HK-2 (cell line): ENCODE measurements at regions not wholly inside any gene's neighbourhood (a gene's known extent, or its start where the extent isn't known, plus 50 kb on each side); places are given as distances from the start of the nearest gene placed in this dataset.

Experiments used
- DNase-seq: peaks from one replicate; pipeline ENCODE4 v3.0.0-alpha.2; 2018; ENCODE audit not compliant: unreplicated experiment

GRCh38 chr1:90201467-90202358 is 206.8 kb downstream of the ZNF326 start:
- no peak for DNase-seq

DNA sequence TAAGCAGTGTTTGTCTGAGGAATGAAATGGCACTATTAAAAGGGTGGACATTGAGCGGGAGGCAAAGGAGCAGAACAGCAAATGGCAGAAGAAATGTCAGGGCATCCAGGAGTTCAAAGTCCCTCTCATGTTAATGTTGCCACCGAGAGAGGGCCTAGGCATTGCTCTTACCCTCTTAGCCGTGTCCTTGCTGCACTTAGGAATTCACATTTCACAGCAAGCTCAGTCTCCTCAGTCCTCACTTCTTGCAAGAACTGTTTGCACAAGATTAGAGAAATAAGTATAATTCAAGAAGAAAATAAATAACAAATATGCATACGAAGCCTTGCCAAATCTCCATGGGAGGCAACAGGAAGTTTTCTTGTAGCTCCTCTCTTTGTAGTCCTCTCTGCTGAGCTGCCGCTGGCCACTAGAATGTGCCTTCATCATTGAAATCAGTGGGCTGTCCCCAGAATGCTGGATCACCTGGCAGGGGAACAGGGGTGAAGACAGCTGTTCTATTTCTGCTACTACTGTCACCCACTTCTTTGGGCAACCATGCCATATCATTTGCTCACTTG is 205.8 kb downstream of the ZNF326 start:
- no peak for DNase-seq

DNA sequence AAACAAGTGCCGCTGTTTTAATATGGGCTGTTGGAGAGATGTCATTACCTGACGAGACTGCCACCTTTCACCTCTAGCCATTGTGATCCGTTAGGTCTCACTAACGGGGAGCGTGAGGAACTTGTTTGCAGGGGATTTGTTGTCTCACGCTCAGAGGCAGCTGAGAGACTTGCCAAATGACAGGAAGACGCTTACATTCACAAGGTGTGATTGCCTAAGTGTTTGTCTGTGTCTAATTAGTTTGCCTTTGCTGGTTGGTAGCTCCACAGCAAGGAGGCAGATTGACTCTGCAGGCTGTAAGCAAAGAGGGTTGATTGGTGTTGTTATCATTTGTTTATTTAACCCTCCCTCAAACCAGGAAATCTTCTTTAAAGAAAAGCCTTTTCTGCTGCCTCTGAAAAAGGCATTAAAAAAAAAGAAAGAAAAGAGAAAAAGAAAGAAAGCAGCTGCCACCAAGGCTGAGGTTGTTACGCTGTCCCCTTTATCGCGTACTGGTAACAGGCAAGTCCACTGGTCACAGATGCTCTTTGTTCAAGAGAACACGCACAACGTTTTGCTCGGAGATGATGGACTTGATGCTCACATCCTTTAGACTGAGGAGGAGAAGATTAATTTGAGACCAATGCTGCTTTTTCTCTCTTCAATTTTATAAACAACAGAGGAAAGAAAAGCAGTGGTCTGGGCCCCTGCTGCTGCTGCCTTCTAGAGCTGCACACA is 203.9 kb downstream of the ZNF326 start:
- DNase-seq, result no peak

- no peak for DNase-seq
These were observed 198.2 kb downstream of the ZNF326 start for GRCh38 chr1:90193116-90193515.

GRCh38 chr1:90192408-90192807 is 197.5 kb downstream of the ZNF326 start:
- DNase-seq, result no peak

DNA sequence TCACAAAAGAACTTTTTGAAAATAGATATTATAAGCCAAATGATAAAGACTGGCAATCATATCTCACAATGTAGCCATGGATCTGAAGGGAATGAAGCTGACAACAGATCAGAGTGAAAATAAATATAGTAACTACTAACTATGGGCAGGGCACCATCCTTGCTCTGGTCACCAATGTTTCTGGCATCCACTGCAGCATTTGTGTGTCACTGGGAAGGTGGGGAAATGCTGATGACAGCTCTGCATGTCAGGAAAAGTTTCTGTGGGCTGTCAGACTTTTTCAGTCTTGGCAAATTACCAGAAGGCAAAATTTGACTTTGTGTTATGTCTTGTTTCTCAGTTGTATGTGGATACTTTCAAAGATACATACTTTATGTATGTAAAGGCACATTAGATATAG is 195.6 kb downstream of the ZNF326 start:
- no peak for DNase-seq

- no peak for DNase-seq
These were observed 195.0 kb downstream of the ZNF326 start for GRCh38 chr1:90189889-90190288.

DNA sequence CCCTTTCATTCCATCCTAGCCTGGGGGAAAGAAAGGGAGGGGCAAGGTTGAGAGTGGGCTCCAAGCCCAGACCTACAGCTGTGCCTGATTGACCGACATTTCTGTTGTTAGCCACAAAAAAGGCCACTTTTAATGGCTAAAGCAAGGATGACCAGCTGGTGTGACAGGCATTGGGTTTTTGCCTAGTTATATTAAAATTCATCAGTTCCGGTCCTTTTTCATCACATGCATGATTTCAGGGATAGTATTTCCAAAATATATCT is 192.3 kb downstream of the ZNF326 start:
- DNase-seq, result no peak

DNA sequence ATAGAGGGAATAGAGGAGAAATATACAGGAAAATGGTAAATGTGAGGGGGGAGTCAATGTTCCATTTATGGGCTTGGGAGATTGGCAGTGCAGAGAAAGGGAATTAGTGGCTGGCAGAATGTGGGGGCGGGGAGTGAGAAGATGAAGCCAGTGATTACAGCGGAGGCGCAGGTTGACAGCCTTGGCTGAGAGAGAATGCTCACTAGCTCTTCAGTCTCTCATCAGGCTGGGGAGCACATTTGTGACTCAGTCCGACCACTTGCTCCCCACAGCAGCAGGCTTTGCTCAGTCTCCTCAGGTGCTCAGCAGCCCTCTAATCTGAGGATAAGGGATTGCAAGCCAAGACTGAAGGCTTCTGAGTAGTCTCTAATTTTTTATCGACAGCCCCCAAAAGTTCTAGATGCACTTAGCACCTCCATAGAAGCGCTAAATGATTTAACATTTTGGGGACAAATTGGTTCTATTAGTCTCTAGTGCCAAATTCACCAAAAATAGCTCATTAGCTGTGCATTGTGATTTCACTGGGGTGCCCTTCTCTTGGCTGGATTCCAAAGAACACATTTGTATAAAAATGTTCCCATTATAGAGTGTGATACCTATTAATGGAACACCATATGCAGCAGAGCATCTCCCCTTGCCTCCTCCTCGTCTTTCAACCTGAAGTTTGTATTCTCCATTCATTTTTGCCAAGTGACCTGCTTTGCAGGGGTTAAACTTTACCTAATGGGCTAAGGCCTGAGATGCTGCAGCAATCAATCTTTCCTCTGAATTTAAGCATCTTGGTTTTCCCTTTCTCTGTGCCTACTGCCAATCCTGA is 191.8 kb downstream of the ZNF326 start:
- no peak for DNase-seq

DNA sequence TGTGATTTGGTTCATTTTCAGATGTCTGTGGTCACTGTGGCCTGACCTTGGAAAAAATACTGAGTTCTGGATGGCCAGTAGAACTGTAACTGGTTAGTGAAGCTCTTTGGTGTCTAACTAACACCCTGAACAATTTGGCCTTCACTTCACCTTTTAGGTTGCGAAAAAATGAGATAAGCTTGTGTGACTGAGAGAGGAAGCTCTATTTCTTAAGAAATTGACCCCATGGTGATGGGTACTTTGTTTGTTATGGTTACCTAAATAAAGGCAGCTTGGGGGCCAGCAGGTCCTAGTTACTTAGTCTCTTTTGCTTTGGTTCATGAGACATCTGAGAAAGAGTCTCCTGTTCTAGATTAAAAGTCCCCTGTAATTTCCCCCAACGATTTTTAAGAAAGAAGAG is 181.6 kb downstream of the ZNF326 start:
- DNase-seq, result no peak

- DNase-seq, result no peak
These were observed 180.7 kb downstream of the ZNF326 start for GRCh38 chr1:90175490-90176167.

DNA sequence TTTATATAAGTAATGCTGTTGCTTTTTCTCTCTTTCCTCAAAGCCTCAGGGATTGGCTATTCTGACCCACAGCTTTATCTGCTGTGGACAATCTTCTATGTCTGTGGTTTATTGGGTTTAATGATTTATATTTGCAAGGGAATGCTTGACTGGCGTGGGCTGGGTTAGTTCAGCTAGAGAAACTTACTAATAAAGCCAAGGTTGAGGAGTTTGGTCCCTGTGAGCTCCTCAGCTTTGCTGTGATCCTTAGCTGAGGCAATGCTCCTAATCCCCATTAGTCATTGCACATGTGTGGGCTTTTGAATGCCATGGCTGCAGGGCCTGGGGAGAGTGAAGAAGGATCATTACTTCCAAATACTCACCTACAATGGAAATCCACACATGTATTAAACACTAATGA is 179.3 kb downstream of the ZNF326 start:
- DNase-seq, result peak; percentile 27

DNA sequence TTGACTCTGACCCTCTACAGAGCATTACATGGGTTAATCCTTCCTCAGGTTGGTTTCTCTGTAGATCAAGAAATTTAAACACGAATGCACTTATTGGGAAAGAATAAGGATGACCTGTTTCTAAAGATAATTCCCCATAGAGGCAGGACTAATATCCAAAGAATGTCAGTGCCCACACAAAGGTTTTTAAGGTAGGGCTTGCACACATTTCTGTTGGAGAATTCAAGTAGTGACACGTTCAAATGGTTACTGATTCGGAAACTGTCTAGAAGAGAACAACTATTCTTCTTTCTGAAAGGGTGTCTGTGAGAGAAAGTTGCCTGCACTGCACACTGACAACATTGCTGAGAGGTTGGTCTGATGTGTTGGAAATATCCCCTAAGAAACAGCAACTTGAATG is 167.3 kb downstream of the ZNF326 start:
- no peak for DNase-seq

GRCh38 chr1:90161625-90162024 is 166.7 kb downstream of the ZNF326 start:
- DNase-seq, result no peak

- DNase-seq, result no peak
These were observed 161.0 kb downstream of the ZNF326 start for GRCh38 chr1:90155721-90156487.

DNA sequence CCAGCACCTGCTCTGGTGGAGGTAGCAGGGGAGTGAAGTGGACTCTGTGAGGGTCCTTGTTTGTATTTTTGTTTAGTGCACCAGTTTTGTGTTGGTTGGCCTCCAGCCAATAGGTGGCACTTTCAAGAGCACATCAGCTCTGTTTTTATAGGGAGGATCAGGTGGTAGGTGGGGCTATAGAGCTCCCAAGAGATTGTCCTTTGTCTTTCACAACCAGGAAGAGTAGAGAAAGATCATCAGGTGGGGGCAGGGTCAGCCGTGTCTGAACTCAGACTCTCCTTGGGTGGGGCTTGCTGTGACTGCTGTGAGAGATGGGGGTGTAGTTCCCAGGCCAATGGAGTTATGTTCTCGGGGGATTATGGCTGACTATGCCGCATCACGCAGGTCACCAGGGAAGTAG is 159.8 kb downstream of the ZNF326 start:
- no peak for DNase-seq

GRCh38 chr1:90149101-90149500 is 154.2 kb downstream of the ZNF326 start:
- no peak for DNase-seq

GRCh38 chr1:90147093-90147492 is 152.2 kb downstream of the ZNF326 start:
- DNase-seq, result no peak

DNA sequence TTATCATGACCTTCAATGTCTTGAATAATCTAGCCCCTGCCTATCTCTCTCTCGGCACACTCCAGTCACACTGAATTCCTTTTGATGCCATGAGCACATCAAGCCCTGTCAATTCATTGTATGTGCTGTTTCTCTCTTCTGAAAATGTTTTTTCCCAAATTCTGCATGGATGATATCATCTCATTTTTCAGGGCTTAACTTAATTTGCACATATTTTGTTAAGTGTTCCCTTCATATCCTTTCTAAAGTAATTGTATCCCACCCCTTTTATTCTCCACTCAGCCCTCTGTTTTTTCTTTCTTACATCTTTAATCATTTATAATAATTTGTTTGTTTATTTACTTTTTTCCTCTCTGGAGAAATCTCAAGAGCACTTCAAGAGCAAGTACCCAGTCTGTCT is 149.9 kb downstream of the ZNF326 start:
- DNase-seq, result no peak

DNA sequence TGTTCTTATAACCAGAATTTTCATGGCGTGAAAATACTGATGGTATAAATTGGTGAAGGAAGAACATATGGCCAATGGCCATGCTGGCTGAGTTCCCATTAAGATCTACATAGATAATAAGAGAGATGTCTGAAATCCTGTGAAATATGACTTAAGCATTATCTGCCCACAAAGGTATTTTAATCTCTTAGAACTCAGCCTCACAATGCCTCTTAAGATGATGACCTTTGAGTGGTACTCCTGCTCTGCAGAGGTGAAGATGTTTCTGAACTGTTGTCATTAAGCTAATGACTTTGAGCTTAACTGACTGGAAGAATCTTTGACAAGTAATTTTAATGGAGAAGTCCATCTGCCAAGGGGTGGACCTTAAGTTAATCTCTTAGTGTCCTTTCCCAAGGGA is 148.7 kb downstream of the ZNF326 start:
- DNase-seq, result no peak

DNA sequence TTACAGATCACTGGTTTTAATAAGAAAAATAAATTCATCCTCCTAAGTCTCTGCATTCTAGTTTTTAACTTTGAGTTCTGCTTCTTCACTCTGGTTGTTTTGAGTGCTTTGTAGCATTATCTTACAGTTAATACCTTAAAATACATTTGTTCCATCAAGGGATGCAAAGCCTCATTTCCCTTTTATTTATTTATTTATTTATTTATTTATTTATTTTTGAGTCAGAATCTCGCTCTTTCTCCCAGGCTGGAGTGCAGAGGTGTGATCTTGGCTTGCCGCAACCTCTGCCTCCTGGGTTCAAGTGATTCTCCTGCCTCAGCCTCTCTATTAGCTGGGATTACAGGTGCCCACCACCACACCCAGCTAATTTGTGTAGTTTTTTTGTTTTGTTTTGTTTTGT is 147.8 kb downstream of the ZNF326 start:
- no peak for DNase-seq
